Hindlimb muscle (tissue), 1 donor: ENCODE measurements at regions not wholly inside any gene's neighbourhood (a gene's known extent, or its start where the extent isn't known, plus 50 kb on each side); places are given as distances from the start of the nearest gene placed in this dataset.
"Not testable (repeated sequence)": the region's sequence is repeated elsewhere in the genome, so short reads cannot be mapped to it uniquely, and the experiment has no call there.

Source experiments
- DNase-seq: peaks from one replicate; pipeline ENCODE4 v3.0.0-alpha.2; 2013

- DNase-seq: no peak
These were observed 357.7 kb upstream of the SGO1 start for GRCh38 chr3:20543535-20544226.

DNA sequence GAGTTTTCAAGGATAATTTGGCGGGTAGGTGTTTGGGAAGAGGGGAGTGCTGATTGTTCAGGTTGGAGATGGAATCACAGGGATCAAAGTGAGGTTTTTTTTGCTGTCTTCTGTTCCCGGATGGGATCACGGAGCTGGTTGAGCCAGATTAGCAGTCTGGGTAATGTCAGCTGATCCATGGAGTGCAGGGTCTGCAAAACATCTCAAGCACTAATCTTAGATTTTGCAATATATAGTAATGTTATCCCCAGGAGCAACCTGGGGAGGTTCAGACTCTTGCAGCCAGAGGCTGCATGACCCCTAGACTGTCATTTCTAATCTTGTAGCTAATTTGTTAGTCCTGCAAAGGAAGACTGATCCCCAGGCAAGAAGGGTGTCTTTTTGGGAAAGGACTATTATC lies 354.1 kb upstream of the SGO1 start:
- no peak for DNase-seq

DNA sequence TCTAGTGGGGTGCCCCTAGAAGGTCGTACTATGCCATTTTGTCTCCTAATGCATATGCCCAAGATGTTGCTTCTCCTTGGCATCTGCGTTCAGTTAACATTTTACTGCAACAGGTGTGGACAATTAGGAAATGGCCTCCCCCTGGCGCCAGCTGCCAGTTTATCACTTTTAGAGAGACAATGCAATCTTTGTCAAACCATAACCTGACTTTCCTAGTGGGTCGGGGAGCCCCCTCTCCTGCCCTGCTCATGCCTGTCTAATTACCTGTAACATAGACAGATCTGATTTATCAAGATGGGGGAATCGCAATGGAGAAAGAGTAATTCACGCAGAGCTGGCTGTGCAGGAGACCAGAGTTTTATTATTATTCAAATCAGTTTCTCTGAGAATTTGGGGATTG lies 353.7 kb upstream of the SGO1 start:
- no peak for DNase-seq

DNA sequence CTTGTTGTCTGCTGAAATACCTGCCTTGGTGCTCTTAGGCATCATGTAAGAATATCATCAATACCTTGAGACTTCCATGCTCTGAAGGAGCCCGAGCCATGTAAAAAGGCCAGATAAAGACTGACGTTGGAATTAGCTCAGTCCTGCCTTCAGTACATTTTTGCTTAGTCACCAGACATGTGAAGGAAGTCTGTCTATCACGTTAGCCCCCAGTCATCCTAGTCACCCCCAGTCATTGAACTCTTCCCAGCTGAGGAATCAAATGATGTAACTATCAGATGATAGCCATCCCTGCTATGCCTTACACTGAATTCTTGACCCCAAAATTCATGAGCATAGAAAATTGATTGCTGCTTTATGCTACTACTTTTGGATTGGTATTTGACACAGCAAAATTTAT lies 351.2 kb upstream of the SGO1 start:
- DNase-seq: no peak

DNA sequence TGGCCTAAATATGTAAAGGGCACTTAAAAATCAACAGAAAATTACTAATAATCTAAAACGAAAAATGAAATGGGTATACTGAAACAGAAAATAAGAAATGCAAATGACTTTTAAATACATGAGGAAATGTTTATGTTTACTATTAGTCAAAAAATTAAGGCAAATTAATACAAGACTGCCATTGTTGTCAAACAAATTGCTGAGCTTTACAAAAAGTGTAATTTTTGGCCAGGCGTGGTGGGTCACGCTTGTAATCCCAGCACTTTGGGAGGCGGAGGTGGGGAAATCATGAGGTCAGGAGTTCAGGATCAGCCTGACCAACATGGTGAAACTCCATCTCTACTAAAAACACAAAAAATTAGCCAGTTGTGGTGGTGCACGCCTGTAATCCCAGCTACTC lies 343.9 kb upstream of the SGO1 start:
- no peak for DNase-seq

DNA sequence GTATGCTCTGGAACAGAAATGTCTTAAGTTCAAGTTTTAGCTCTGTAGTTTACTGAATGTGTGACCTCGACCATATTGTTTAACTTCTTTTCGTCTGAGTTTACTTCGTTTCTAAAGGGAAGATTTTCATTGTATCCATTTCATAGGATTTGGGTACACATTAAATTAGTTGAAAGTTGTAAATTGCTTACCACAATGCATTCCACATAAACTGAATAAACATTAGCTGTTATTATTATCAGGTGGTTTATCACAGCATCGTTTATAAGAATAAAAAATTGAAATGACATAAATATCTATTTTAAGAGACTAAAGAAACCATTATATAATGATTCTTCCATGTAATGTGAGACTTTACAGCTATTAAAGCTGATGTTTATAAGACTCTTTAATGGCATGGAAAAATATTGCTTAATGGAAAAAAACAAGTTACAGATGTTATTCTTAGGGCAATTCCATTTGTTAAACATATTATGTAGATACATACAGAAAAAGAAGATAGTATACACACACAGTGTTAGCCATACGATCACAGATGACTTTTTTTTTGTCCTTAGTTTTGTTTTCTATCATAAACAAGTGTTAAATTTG lies 342.3 kb upstream of the SGO1 start:
- DNase-seq: no peak

GRCh38 chr3:20527368-20527767 lies 341.4 kb upstream of the SGO1 start:
- DNase-seq: no peak

DNA sequence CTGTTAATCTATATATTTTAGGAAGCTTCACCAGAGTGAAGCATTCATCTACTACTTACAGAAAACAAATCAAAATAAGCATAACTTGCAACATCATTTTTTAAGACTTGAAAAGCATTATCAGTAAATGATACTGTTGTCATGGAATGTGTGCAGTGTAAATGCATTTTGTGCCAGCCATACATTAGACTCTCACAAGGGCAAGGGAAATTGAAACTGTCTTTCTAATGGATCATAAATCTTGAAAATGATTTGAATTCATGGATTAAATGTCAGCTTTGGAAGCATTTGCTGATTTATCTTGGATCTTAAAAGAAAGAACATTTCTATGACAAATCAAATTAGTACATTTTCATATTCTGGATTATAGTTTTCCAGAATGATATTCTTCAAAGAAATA lies 338.3 kb upstream of the SGO1 start:
- no peak for DNase-seq

GRCh38 chr3:20523293-20523692 lies 337.3 kb upstream of the SGO1 start:
- no peak for DNase-seq

GRCh38 chr3:20517316-20517715 lies 331.3 kb upstream of the SGO1 start:
- not testable (repeated sequence) for DNase-seq

GRCh38 chr3:20516311-20516710 lies 330.3 kb upstream of the SGO1 start:
- no peak for DNase-seq

- DNase-seq: no peak
These were observed 329.8 kb upstream of the SGO1 start for GRCh38 chr3:20515834-20516233.

- peak; percentile 24 for DNase-seq
These were observed 326.0 kb upstream of the SGO1 start for GRCh38 chr3:20511863-20512505.

- DNase-seq: no peak
These were observed 324.4 kb upstream of the SGO1 start for GRCh38 chr3:20510396-20510795.

DNA sequence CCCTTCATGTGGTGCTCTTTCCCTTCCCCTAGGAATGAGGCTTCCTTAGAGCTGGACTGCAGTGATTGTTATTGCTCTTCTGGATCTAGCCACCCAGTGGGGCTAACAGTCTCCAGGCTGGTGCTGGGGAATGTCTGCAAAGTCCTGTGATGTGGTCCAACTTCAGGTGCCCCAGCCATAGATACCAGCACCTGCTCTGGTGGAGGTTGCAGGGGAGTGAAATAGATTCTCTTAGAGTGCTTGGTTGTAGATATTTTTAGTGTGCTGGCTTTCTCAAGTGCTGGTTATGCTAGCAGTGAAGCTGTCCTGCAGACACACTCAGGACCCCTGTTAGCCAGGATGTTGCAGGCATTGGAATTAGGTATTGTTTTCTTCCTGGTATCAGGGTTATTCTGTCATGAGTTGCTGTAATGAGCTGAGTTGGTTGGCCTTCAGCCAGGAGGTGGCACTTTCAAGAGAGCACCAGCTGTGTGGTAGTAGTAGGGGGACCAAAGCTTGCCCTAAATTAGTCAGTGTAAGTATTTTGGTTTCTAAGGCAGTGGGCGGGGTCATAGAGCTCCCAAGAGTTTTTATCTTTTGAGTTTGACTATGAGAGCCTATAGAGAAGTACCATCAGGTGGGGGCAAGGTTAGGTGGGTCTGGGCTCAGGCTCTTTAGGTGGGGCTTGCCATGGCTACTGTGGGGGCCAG lies 317.5 kb upstream of the SGO1 start:
- DNase-seq: no peak

- no peak for DNase-seq
These were observed 305.0 kb upstream of the SGO1 start for GRCh38 chr3:20490996-20491395.

DNA sequence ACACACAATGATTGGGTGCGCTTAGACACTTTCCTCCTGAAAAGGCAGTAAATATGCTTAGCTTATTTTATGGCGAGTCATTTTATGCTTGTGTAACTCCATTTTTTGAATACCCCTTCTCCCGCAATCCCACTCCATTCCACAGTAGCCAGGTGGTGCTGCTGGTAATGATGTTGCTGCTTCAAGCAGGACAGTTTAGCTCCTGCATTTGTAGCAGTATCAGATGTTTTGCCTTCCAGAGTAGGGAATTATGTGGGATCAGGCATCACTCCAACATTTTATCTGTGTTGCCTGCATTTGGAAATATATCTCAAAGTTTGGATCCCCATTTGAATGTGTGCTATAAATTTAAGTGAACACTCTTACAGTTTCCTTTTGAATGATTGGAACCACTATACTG lies 302.1 kb upstream of the SGO1 start:
- DNase-seq: no peak

GRCh38 chr3:20484126-20484525 lies 298.1 kb upstream of the SGO1 start:
- DNase-seq: no peak

GRCh38 chr3:20482350-20482749 lies 296.3 kb upstream of the SGO1 start:
- no peak for DNase-seq

DNA sequence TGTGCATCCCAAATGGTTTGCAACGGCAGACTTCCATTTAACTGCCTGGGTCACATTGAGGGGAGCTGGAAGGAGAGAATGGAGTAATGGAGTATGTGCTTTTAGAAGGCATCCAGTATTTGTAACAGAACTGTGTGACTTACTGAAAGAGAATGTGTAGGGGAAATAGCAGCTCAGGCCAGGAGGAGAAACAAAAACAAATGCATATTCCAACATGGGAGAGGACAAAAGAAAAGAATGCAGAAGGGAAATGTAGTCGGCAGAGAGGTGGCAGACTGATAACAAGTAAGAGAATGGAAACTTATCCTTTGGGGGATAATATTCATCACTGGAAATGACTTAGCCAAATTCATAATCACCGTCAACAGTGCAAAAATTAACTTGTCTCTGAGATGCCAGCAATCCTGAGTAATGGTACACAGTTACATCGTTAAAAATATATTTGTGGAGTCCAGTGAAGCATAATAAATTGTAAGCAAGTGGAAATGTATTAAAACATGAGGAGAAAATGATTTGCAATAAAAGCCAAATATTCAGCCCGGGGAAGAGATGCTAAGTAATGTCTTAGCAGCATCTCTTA lies 294.9 kb upstream of the SGO1 start:
- no peak for DNase-seq

DNA sequence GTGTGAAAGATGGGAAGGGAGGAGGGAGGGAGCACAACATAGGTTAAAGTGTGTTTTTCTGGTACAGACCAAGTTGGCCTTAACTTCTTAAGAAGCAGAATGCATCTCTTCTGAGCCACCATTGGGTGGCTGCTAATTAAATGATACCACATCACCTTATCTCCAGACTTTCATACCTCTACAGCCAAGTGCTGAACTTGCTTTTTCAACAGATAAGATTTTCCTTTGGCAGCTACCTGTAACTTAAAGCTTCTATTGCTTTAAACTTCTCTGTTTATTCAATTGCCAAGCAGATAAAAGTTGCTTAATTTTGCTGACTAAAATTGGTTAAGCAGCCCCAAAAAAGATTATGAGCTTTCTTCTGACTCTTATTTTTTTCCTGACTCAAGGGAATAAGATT lies 292.4 kb upstream of the SGO1 start:
- no peak for DNase-seq

- DNase-seq: not testable (repeated sequence)
These were observed 278.2 kb upstream of the SGO1 start for GRCh38 chr3:20464237-20464636.

DNA sequence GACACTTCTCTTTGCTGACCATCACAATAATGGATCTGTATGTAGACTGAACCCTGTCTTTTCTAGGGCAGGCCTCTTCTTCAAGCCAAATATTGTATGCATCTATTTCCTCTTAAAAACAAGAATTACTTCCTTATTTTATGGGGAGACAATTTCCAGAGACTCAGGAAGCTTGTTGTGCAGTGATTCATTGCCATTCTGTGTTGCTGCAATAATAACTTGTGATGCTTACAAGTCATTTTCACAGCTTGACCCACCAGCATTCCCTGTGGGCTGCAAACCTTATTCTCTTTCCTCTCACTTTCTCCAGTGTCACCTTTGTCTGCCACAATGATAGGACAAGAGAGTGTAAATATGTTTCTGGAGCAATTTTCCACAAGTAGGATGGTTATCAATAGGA lies 276.7 kb upstream of the SGO1 start:
- DNase-seq: no peak
